ENCODE measurements at regions not wholly inside any gene's neighbourhood (a gene's known extent, or its start where the extent isn't known, plus 50 kb on each side); places are given as distances from the start of the nearest gene placed in this dataset.
"Not testable (repeated sequence)": the region's sequence is repeated elsewhere in the genome, so short reads cannot be mapped to it uniquely, and the experiment has no call there.

DNA sequence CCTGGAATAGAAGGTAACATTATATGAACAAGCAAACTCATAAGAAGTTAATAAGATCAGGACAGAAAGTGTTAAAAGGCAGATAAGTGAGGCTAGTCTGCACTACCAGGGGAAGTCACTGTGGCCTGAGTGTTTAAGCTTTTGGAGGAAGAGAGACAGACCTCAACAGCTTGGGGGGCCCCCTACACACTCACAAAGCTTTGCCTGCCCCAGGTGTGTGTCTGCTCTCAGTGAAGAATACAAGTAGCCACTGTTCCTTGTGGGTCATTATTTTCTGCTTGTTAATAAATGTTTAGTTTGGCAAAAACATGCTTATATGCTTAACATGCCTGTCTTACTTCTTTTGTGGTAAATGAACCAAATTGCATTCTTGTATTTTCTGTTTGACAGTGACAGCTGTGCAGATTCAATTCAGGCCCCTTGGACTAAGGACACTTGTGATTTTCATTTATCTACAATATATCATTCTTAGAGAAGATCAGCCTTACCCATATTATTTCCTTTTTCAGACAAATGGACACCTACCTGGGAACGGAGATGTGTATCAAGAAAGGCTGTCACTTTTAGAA lies 50.7 kb upstream of the C12orf71 start:
- TF ChIP-seq CTCF (IDR thresholded peaks at IDR 0.05), result no peak
- no peak for TF ChIP-seq EP300 (IDR thresholded peaks at IDR 0.05)
- no peak for TF ChIP-seq POLR2AphosphoS5 (IDR thresholded peaks at IDR 0.05)
- TF ChIP-seq POLR2A (IDR thresholded peaks at IDR 0.05), result no peak
- no peaks in the 10 kb centered on the region for H3K4me1 ChIP-seq
- no peak overlapping the region for H3K27ac ChIP-seq
- no peaks in the 10 kb centered on the region for H3K27me3 ChIP-seq
- H3K36me3 ChIP-seq, result no peaks in the 10 kb centered on the region
- no peak overlapping the region for H3K4me3 ChIP-seq
- H3K9me3 ChIP-seq, result no peaks in the 10 kb centered on the region
- no peak for DNase-seq (ENCODE audit: low spot score in 2 of 2)
- 94% methylated on average over 1 of the region's 1 CpG for WGBS

- no peak overlapping the region for H3K4me3 ChIP-seq
- H3K27me3 ChIP-seq, result no peaks in the 10 kb centered on the region
- no peaks in the 10 kb centered on the region for H3K9me3 ChIP-seq
- no peak overlapping the region for H3K27ac ChIP-seq
- no peaks in the 10 kb centered on the region for H3K36me3 ChIP-seq
- DNase-seq (ENCODE audit: low spot score in 2 of 2), result no peak
- H3K4me1 ChIP-seq, result no peaks in the 10 kb centered on the region
- no peak for TF ChIP-seq POLR2AphosphoS5 (IDR thresholded peaks at IDR 0.05)
- 94% methylated on average over 2 of the region's 2 CpGs for WGBS
These were observed 58.1 kb upstream of the C12orf71 start for GRCh38 chr12:27140478-27140969.

DNA sequence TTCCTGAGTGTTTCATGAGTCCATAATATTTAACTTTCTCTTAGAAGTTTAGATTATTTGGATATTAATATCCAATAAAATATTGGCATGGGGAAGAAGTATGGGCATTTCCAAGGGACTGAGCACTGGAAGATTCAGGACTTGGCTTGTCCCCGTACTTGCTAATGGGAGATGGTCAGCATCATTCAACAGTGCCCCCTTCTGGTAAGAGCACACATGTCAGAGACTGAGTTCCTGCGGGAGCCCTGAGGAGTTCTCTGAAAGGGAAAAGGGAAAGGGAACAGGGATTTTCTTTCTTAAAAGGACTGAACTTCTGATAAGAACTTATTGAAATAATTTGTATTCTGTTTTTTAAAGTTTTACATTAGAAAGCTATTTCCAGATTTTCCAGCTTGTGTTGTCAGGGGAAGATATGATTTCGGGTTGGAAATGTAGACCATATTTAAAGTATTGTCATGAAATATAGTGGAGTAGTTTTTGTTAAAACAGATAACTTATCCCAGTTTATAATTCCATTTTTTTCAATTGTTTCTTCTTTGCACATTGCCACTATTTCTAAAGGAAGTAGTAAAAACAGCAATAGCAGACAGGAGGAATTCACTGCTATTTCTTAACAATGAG lies 59.8 kb upstream of the C12orf71 start:
- no peak for DNase-seq (ENCODE audit: low spot score in 2 of 2)

GRCh38 chr12:27143256-27144069 lies 61.1 kb upstream of the C12orf71 start:
- WGBS, result 77% methylated on average over 7 of the region's 7 CpGs
- H3K27me3 ChIP-seq, result no peaks in the 10 kb centered on the region
- no peak overlapping the region for H3K27ac ChIP-seq
- no peak for TF ChIP-seq EP300 (IDR thresholded peaks at IDR 0.05)
- TF ChIP-seq POLR2A (IDR thresholded peaks at IDR 0.05), result no peak
- TF ChIP-seq CTCF (IDR thresholded peaks at IDR 0.05), result no peak
- TF ChIP-seq POLR2AphosphoS5 (IDR thresholded peaks at IDR 0.05), result no peak
- DNase-seq (ENCODE audit: low spot score in 2 of 2), result no peak
- no peaks in the 10 kb centered on the region for H3K9me3 ChIP-seq
- no peaks in the 10 kb centered on the region for H3K36me3 ChIP-seq
- no peaks in the 10 kb centered on the region for H3K4me1 ChIP-seq
- no peak overlapping the region for H3K4me3 ChIP-seq

More for the DNA sequence above, 59.8 kb upstream of the C12orf71 start:
- Histone ChIP-seq H3K36me3 (no peaks in the 10 kb centered on the region), H3K27me3 (no peaks in the 10 kb centered on the region), H3K4me3 (no peak overlapping the region), H3K4me1 (no peaks in the 10 kb centered on the region), H3K9me3 (no peaks in the 10 kb centered on the region), H3K27ac (no peak overlapping the region)
- 37% methylated on average over 3 of the region's 3 CpGs for WGBS
- TF ChIP-seq CTCF (IDR thresholded peaks at IDR 0.05), result peak; percentile 37 to 58
- TF ChIP-seq EP300 (IDR thresholded peaks at IDR 0.05), result no peak

- WGBS, result 41% methylated on average over 1 of the region's 1 CpG
- not testable (repeated sequence) for DNase-seq (ENCODE audit: low spot score in 2 of 2)
These were observed 63.3 kb upstream of the C12orf71 start for GRCh38 chr12:27145725-27146124.

GRCh38 chr12:27148373-27148772 lies 66.0 kb upstream of the C12orf71 start:
- no peak overlapping the region for H3K4me3 ChIP-seq
- H3K27me3 ChIP-seq, result no peaks in the 10 kb centered on the region
- no peak for DNase-seq (ENCODE audit: low spot score in 2 of 2)
- no peak overlapping the region for H3K27ac ChIP-seq
- TF ChIP-seq EP300 (IDR thresholded peaks at IDR 0.05), result no peak
- TF ChIP-seq POLR2AphosphoS5 (IDR thresholded peaks at IDR 0.05), result no peak
- no peak for TF ChIP-seq POLR2A (IDR thresholded peaks at IDR 0.05)
- TF ChIP-seq CTCF (IDR thresholded peaks at IDR 0.05), result no peak
- H3K4me1 ChIP-seq, result no peaks in the 10 kb centered on the region
- no peaks in the 10 kb centered on the region for H3K36me3 ChIP-seq
- no peaks in the 10 kb centered on the region for H3K9me3 ChIP-seq

More at GRCh38 chr12:27145725-27146124, 63.3 kb upstream of the C12orf71 start:
- H3K27me3 ChIP-seq, H3K36me3 ChIP-seq, H3K9me3 ChIP-seq, H3K27ac ChIP-seq, H3K4me1 ChIP-seq, H3K4me3 ChIP-seq: not testable (repeated sequence)

All from suprapubic skin (tissue), 4 donors.